Gastroesophageal sphincter (tissue), 4 donors: ENCODE measurements at regions not wholly inside any gene's neighbourhood (a gene's known extent, or its start where the extent isn't known, plus 50 kb on each side); places are given as distances from the start of the nearest gene placed in this dataset.

Experiments
- ATAC-seq: fragments of 150-250 bp; one replicate; pipeline ENCODE4 v1.9.1; 2016; ENCODE audit warnings: mild to moderate bottlenecking, moderate library complexity
- H3K27ac ChIP-seq, 4 donors: fragments of 200-600 bp; sonication (generic) in 3 of 4; 1 replicate in 3 of 4; 2 replicates in 1 of 4; pipeline ENCODE4 v1.5.1; 2016 to 2019
- H3K27me3 ChIP-seq: fragments of 200-600 bp; sonication (generic); one replicate; pipeline ENCODE4 v1.5.1; 2019
- H3K36me3 ChIP-seq, 2 donors: fragments of 200-600 bp; sonication (generic); one replicate each; pipeline ENCODE4 v1.5.1; 2019; ENCODE audit warnings: control low read depth in 1 of 2
- H3K4me1 ChIP-seq, 3 donors: fragments of 200-600 bp; sonication (generic); 1 replicate in 2 of 3; 2 replicates in 1 of 3; pipeline ENCODE4 v1.5.1; 2016 to 2019; ENCODE audit warnings: control low read depth in 2 of 3
- H3K4me3 ChIP-seq, 2 donors: fragments of 200-600 bp; sonication (generic); one replicate each; pipeline ENCODE4 v1.5.1; 2019; ENCODE audit warnings: mild to moderate bottlenecking in 1 of 2, moderate library complexity in 1 of 2
- H3K9me3 ChIP-seq, 3 donors: fragments of 200-600 bp; sonication (generic); one replicate each; pipeline ENCODE4 v1.5.1; 2017 to 2019; ENCODE audit warnings: control low read depth in 2 of 3
- EP300 ChIP-seq: sonication (generic); formaldehyde crosslinking; IDR thresholded peaks from one replicate; pipeline ENCODE4 v1.6.1; 2017; ENCODE audit warnings: antibody characterized with exemption, mild to moderate bottlenecking
- POLR2A ChIP-seq, 2 donors: fragments of 450-650 bp; IDR thresholded peaks; one replicate each; pipeline ENCODE4 v1.6.1; 2017; ENCODE audit warnings: antibody characterized with exemption in 2 of 2, mild to moderate bottlenecking in 2 of 2, moderate library complexity in 1 of 2
- POLR2AphosphoS5 ChIP-seq: sonication (generic); formaldehyde crosslinking; IDR thresholded peaks from one replicate; pipeline ENCODE4 v1.6.1; 2017; ENCODE audit warnings: antibody characterized with exemption
- WGBS, 2 donors: methylation state at CpG; one replicate each; pipeline ENCODE4 v1.1.5; 2018; ENCODE audit warnings: low coverage in 1 of 2; 5-methylcytosine and 5-hydroxymethylcytosine counted together
- TF ChIP-seq, protein P1 (sequence below), 4 experiments: fragments of 200-600 bp in 2 of 4; fragments of 450-650 bp in 2 of 4; sonication (generic) in 1 of 4; IDR thresholded peaks; one replicate each; pipeline ENCODE4 v1.5.1; 2017 to 2019; ENCODE audit warnings: antibody characterized with exemption in 4 of 4, mild to moderate bottlenecking in 2 of 4, moderate library complexity in 2 of 4

DNA sequence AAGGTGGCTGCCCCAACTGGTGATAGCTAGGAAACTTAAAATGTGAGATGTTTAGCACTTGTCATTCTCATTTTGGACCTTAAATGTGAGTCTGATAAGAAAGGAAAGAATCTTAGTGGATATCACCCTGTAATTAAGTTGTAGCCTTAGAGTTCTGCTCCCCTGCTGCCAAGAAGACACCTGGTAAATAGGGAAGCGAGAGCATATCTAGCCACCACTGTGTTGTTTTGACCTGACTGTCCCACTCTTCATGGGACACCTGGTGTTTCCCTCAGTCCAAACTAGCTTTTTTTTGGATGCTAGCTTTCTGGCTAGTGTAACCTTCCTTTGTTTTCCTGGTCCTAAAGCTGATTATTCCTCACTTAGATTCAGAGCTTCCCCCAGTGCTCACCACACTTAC, 357.6 kb downstream of the RAD51AP2 start:
- TF ChIP-seq POLR2AphosphoS5 (no peak), EP300 (no peak), POLR2A (IDR thresholded peaks at IDR 0.05) (no peak)
- TF ChIP-seq, protein P1, sequence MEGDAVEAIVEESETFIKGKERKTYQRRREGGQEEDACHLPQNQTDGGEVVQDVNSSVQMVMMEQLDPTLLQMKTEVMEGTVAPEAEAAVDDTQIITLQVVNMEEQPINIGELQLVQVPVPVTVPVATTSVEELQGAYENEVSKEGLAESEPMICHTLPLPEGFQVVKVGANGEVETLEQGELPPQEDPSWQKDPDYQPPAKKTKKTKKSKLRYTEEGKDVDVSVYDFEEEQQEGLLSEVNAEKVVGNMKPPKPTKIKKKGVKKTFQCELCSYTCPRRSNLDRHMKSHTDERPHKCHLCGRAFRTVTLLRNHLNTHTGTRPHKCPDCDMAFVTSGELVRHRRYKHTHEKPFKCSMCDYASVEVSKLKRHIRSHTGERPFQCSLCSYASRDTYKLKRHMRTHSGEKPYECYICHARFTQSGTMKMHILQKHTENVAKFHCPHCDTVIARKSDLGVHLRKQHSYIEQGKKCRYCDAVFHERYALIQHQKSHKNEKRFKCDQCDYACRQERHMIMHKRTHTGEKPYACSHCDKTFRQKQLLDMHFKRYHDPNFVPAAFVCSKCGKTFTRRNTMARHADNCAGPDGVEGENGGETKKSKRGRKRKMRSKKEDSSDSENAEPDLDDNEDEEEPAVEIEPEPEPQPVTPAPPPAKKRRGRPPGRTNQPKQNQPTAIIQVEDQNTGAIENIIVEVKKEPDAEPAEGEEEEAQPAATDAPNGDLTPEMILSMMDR (IDR thresholded peaks at IDR 0.05) = no peak
- ATAC-seq = no peak
- Histone ChIP-seq H3K27ac (no peak overlapping the region), H3K36me3 (no peaks in the 10 kb centered on the region), H3K4me1 (no peaks in the 10 kb centered on the region), H3K27me3 (no peaks in the 10 kb centered on the region), H3K9me3 (no peaks in the 10 kb centered on the region), H3K4me3 (no peak overlapping the region)
- 93 to 100% methylated on average over 1 of the region's 1 CpG for WGBS, 2 donors

DNA sequence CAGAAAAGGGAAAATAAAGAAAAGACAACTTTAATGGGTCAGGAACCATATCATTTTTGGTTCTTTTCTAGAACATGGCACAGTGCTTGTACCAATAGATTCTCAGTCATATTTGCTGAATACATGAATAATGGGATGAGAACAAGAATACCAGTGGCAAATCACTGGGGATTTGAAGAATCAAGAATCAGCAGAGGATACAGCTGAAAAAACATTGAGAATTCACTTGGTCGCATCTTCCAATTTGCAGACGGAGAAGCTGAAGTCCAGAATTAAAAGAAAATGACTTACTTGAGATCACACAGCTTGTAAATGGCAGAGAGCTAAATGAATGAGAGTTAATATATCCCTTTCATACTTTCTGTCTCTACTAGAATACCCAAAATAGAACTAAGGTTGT, 362.2 kb downstream of the RAD51AP2 start:
- WGBS, 2 donors = 47% methylated on average over 2 of the region's 2 CpGs; no CpG with 5 or more reads in 1 of the 2 donors
- no peaks in the 10 kb centered on the region for H3K27me3 ChIP-seq
- H3K9me3 ChIP-seq = no peaks in the 10 kb centered on the region
- no peak overlapping the region for H3K4me3 ChIP-seq
- no peaks in the 10 kb centered on the region for H3K4me1 ChIP-seq
- no peaks in the 10 kb centered on the region for H3K36me3 ChIP-seq
- H3K27ac ChIP-seq = no peak overlapping the region
- no peak for ATAC-seq
- TF ChIP-seq, protein P1 (IDR thresholded peaks at IDR 0.05) = no peak
- TF ChIP-seq POLR2AphosphoS5 = no peak
- TF ChIP-seq POLR2A (IDR thresholded peaks at IDR 0.05) = no peak
- no peak for TF ChIP-seq EP300

DNA sequence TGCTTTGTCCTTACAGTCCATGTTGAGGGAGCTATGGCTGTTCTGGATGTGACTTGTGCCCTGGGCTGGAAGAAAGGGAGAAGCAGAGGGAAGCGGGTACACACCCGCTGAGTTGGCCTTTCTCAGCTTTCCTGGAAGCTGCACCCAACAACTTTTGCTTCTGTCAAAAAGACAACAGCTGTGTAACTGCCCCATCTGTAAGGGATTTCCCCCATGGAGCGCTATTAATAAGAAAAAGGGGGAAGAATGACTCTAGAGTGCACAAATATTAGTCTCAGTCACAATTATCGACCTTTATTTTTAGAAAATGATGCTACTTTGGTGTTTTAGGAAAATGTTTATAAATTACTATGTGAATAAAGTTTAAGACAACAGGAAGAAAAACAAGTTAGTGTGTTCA, 368.3 kb downstream of the RAD51AP2 start:
- no peaks in the 10 kb centered on the region for H3K27me3 ChIP-seq
- no peak overlapping the region for H3K27ac ChIP-seq
- TF ChIP-seq POLR2AphosphoS5 = no peak
- no peak for TF ChIP-seq POLR2A (IDR thresholded peaks at IDR 0.05)
- TF ChIP-seq EP300 = no peak
- TF ChIP-seq, protein P1 (IDR thresholded peaks at IDR 0.05) = no peak
- H3K9me3 ChIP-seq = no peaks in the 10 kb centered on the region
- no peaks in the 10 kb centered on the region for H3K4me1 ChIP-seq
- H3K4me3 ChIP-seq = no peak overlapping the region
- no peaks in the 10 kb centered on the region for H3K36me3 ChIP-seq
- no peak for ATAC-seq
- WGBS, 2 donors = 89 to 93% methylated on average over 3 to 4 of the region's 4 CpGs

DNA sequence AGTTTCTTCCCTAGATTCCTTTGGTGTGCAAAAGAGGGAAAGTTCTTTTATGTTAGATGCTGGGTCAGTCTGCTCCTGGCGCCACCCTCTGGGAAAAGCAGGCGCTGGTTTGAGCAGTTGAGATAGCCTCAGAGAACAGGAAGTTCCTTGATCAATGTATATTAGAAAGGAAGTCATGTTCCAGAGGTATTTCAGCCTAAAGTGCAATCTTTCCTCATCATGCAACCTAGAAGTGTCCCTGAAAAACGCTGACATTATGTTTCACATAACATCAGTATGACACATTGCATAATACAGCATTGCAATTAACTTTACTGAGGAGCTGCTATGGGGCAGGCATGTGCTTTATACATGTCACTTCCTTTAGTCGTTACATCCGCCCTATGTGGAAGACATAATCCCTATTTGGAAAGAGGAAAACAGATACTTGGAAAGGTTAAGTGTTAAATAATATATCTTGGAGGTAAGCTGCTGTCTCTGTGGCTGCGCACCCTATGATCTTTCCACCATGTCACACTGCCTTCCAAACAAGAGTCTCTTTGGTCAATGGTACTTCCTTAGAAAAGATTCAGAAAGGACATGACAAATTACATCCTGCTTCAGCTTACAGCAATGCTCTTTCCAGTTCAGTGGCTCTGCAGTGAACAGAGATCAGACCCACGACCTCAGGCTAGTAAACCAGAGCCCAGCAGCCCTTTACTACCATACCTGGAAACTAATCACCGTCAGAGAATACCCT, 369.7 kb downstream of the RAD51AP2 start:
- no peak for ATAC-seq
- WGBS, 2 donors = 31 to 40% methylated on average over 6 to 7 of the region's 8 CpGs
- Histone ChIP-seq H3K36me3 (no peaks in the 10 kb centered on the region), H3K4me3 (no peak overlapping the region), H3K9me3 (no peaks in the 10 kb centered on the region), H3K27ac (no peak overlapping the region), H3K4me1 (no peaks in the 10 kb centered on the region), H3K27me3 (no peaks in the 10 kb centered on the region)
- TF ChIP-seq, protein P1 (IDR thresholded peaks at IDR 0.05) = no peak
- no peak for TF ChIP-seq POLR2AphosphoS5

DNA sequence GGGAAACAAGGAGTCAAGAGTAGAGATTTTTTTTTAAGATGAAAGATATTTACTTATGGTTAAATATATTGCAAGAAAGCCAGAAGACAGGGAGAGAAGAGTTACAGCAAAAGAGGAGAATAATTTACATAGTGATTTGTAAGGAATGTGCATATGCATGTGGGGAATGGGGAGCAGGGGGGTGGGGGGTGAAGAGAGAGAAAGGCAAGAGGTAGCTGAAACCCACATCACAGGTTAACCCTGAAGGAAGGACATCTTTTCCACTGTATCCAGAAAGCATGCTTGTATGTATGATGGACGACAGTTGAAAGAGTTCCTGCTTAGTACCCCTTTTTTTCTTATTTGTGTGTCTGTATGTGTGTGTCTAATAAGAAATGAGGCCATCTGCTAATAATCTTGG, 371.9 kb downstream of the RAD51AP2 start:
- 50 to 57% methylated on average over 1 of the region's 1 CpG for WGBS, 2 donors
- Histone ChIP-seq H3K36me3 (no peaks in the 10 kb centered on the region), H3K9me3 (no peaks in the 10 kb centered on the region), H3K27ac (no peak overlapping the region), H3K27me3 (no peaks in the 10 kb centered on the region), H3K4me3 (no peak overlapping the region), H3K4me1 (no peaks in the 10 kb centered on the region)
- TF ChIP-seq, protein P1 (IDR thresholded peaks at IDR 0.05) = no peak
- TF ChIP-seq POLR2A (IDR thresholded peaks at IDR 0.05) = no peak
- TF ChIP-seq EP300 = no peak
- no peak for TF ChIP-seq POLR2AphosphoS5
- ATAC-seq = no peak
